NOMO-1 (cell line): ENCODE measurements at regions not wholly inside any gene's neighbourhood (a gene's known extent, or its start where the extent isn't known, plus 50 kb on each side); places are given as distances from the start of the nearest gene placed in this dataset.

ENCODE experiments used
- DNase-seq, 2 experiments: peaks; one replicate each; lab custom pipeline; 2025; ENCODE audit not compliant: unreplicated experiment in 2 of 2; lab: John Stamatoyannopoulos, UW

GRCh38 chr16:56140645-56141044 is 50.6 kb upstream of the GNAO1 start:
- no peak for DNase-seq

- no peak for DNase-seq
These were observed 54.0 kb upstream of the GNAO1 start for GRCh38 chr16:56137269-56137668.

GRCh38 chr16:56136256-56136655 is 55.0 kb upstream of the GNAO1 start:
- DNase-seq: no peak

- no peak for DNase-seq
These were observed 56.5 kb upstream of the GNAO1 start for GRCh38 chr16:56134790-56135189.

GRCh38 chr16:56125922-56126321 is 65.4 kb upstream of the GNAO1 start:
- DNase-seq: no peak

- no peak for DNase-seq
These were observed 69.0 kb upstream of the GNAO1 start for GRCh38 chr16:56122251-56122650.

- DNase-seq: peak; percentile 67 to 73
These were observed 70.2 kb upstream of the GNAO1 start for GRCh38 chr16:56121156-56121500.

GRCh38 chr16:56120447-56121155 is 70.7 kb upstream of the GNAO1 start:
- DNase-seq: no peak

GRCh38 chr16:56119133-56119532 is 72.2 kb upstream of the GNAO1 start:
- DNase-seq: peak; percentile 62 to 85

- no peak for DNase-seq
These were observed 74.7 kb upstream of the GNAO1 start for GRCh38 chr16:56116577-56116964.

GRCh38 chr16:56115817-56116576 is 75.3 kb upstream of the GNAO1 start:
- DNase-seq: no peak

- DNase-seq: no peak
These were observed 78.1 kb upstream of the GNAO1 start for GRCh38 chr16:56113223-56113622.

- no peak for DNase-seq
These were observed 80.2 kb upstream of the GNAO1 start for GRCh38 chr16:56111100-56111499.

- DNase-seq: no peak
These were observed 81.3 kb upstream of the GNAO1 start for GRCh38 chr16:56109994-56110393.

- DNase-seq: no peak
These were observed 82.1 kb upstream of the GNAO1 start for GRCh38 chr16:56109205-56109604.

GRCh38 chr16:56108724-56109123 is 82.6 kb upstream of the GNAO1 start:
- no peak for DNase-seq

- DNase-seq: no peak
These were observed 83.2 kb upstream of the GNAO1 start for GRCh38 chr16:56108056-56108471.

GRCh38 chr16:56106527-56106926 is 84.8 kb upstream of the GNAO1 start:
- no peak for DNase-seq

GRCh38 chr16:56102906-56103305 is 88.4 kb upstream of the GNAO1 start:
- DNase-seq: no peak

GRCh38 chr16:56102183-56102686 is 89.1 kb upstream of the GNAO1 start:
- DNase-seq: no peak

GRCh38 chr16:56101480-56101879 is 89.8 kb upstream of the GNAO1 start:
- DNase-seq: no peak

GRCh38 chr16:56097306-56097705 is 94.0 kb upstream of the GNAO1 start:
- DNase-seq: no peak
